ENCODE measurements at regions not wholly inside any gene's neighbourhood (a gene's known extent, or its start where the extent isn't known, plus 50 kb on each side); places are given as distances from the start of the nearest gene placed in this dataset.

- TF ChIP-seq CTCF (IDR thresholded peaks at IDR 0.05) (no peak), POLR2A (IDR thresholded peaks at IDR 0.05) (no peak)
Observed at GRCh38 chr1:101595881-101596374, 359.1 kb downstream of the S1PR1 start.
